ENCODE measurements at regions not wholly inside any gene's neighbourhood (a gene's known extent, or its start where the extent isn't known, plus 50 kb on each side); places are given as distances from the start of the nearest gene placed in this dataset.

- Histone ChIP-seq H3K4me1 (ENCODE audit: insufficient read depth, low read length) (no peaks in the 10 kb centered on the region), H3K9ac (ENCODE audit: low read depth, low read length) (no peak overlapping the region), H4K20me1 (ENCODE audit: insufficient read depth, low read length) (no peaks in the 10 kb centered on the region), H3K27me3 (ENCODE audit: insufficient read depth, low read length, poor library complexity) (peaks cover 10% of the 10 kb centered on the region), H3K36me3 (ENCODE audit: insufficient read depth, low read length) (no peaks in the 10 kb centered on the region), H2AFZ (ENCODE audit: low read depth, low read length) (no peak overlapping the region), H3K79me2 (ENCODE audit: insufficient read depth, low read length) (no peaks in the 10 kb centered on the region), H3K9me3 (ENCODE audit: insufficient read depth, low read length, severe bottlenecking) (no peaks in the 10 kb centered on the region), H3K4me3 (ENCODE audit: low read depth in 1 of 2, low read length in 2 of 2) (no peak overlapping the region), H3K27ac (ENCODE audit: low read length) (no peak overlapping the region), H3K4me2 (ENCODE audit: insufficient read depth, low read length) (no peak overlapping the region)
- no peak for TF ChIP-seq EZH2 (IDR thresholded peaks at IDR 0.05; ENCODE audit: borderline replicate concordance, low read depth, low read length, severe bottlenecking)
- TF ChIP-seq CTCF (IDR thresholded peaks at IDR 0.05; ENCODE audit: borderline replicate concordance, extremely low read depth, low read length, poor library complexity, severe bottlenecking): no peak
- DNase-seq (no peak), ATAC-seq (ENCODE audit: insufficient read depth, low read depth) (no peak)
Measured at GRCh38 chr7:25520516-25520915, 292.2 kb upstream of the NPVF start.

GRCh38 chr7:25521236-25521635, 292.9 kb upstream of the NPVF start:
- Histone ChIP-seq H3K9ac (ENCODE audit: low read depth, low read length) (no peak overlapping the region), H3K4me1 (ENCODE audit: insufficient read depth, low read length) (no peaks in the 10 kb centered on the region), H3K36me3 (ENCODE audit: insufficient read depth, low read length) (no peaks in the 10 kb centered on the region), H4K20me1 (ENCODE audit: insufficient read depth, low read length) (no peaks in the 10 kb centered on the region), H3K27ac (ENCODE audit: low read length) (no peak overlapping the region), H3K4me2 (ENCODE audit: insufficient read depth, low read length) (no peak overlapping the region), H3K4me3 (ENCODE audit: low read depth in 1 of 2, low read length in 2 of 2) (no peak overlapping the region), H3K9me3 (ENCODE audit: insufficient read depth, low read length, severe bottlenecking) (no peaks in the 10 kb centered on the region), H3K79me2 (ENCODE audit: insufficient read depth, low read length) (no peaks in the 10 kb centered on the region), H3K27me3 (ENCODE audit: insufficient read depth, low read length, poor library complexity) (peaks cover 10% of the 10 kb centered on the region), H2AFZ (ENCODE audit: low read depth, low read length) (no peak overlapping the region)
- no peak for ATAC-seq (ENCODE audit: insufficient read depth, low read depth)
- no peak for TF ChIP-seq CTCF (IDR thresholded peaks at IDR 0.05; ENCODE audit: borderline replicate concordance, extremely low read depth, low read length, poor library complexity, severe bottlenecking)
- DNase-seq: no peak

- DNase-seq (no peak), ATAC-seq (ENCODE audit: insufficient read depth, low read depth) (no peak)
- no peaks in the 10 kb centered on the region for H3K36me3 ChIP-seq (ENCODE audit: insufficient read depth, low read length)
- H3K4me1 ChIP-seq (ENCODE audit: insufficient read depth, low read length): no peaks in the 10 kb centered on the region
- no peak overlapping the region for H2AFZ ChIP-seq (ENCODE audit: low read depth, low read length)
- no peaks in the 10 kb centered on the region for H3K79me2 ChIP-seq (ENCODE audit: insufficient read depth, low read length)
- no peaks in the 10 kb centered on the region for H4K20me1 ChIP-seq (ENCODE audit: insufficient read depth, low read length)
- no peak overlapping the region for H3K4me3 ChIP-seq (ENCODE audit: low read depth in 1 of 2, low read length in 2 of 2)
- TF ChIP-seq CTCF (IDR thresholded peaks at IDR 0.05; ENCODE audit: borderline replicate concordance, extremely low read depth, low read length, poor library complexity, severe bottlenecking) (no peak), EZH2 (IDR thresholded peaks at IDR 0.05; ENCODE audit: borderline replicate concordance, low read depth, low read length, severe bottlenecking) (no peak)
- no peak overlapping the region for H3K27ac ChIP-seq (ENCODE audit: low read length)
- no peak overlapping the region for H3K9ac ChIP-seq (ENCODE audit: low read depth, low read length)
- H3K27me3 ChIP-seq (ENCODE audit: insufficient read depth, low read length, poor library complexity): peaks cover 9% of the 10 kb centered on the region
- no peak overlapping the region for H3K4me2 ChIP-seq (ENCODE audit: insufficient read depth, low read length)
- no peaks in the 10 kb centered on the region for H3K9me3 ChIP-seq (ENCODE audit: insufficient read depth, low read length, severe bottlenecking)
Measured at GRCh38 chr7:25522727-25523126, 294.4 kb upstream of the NPVF start.

GRCh38 chr7:25527665-25528170, 299.4 kb upstream of the NPVF start:
- TF ChIP-seq EZH2 (IDR thresholded peaks at IDR 0.05; ENCODE audit: borderline replicate concordance, low read depth, low read length, severe bottlenecking): no peak
- no peak for TF ChIP-seq CTCF (IDR thresholded peaks at IDR 0.05; ENCODE audit: borderline replicate concordance, extremely low read depth, low read length, poor library complexity, severe bottlenecking)
- no peaks in the 10 kb centered on the region for H3K9me3 ChIP-seq (ENCODE audit: insufficient read depth, low read length, severe bottlenecking)
- no peak for ATAC-seq (ENCODE audit: insufficient read depth, low read depth)
- no peak overlapping the region for H3K4me3 ChIP-seq (ENCODE audit: low read depth in 1 of 2, low read length in 2 of 2)
- DNase-seq: no peak
- H4K20me1 ChIP-seq (ENCODE audit: insufficient read depth, low read length): no peaks in the 10 kb centered on the region
- H3K4me2 ChIP-seq (ENCODE audit: insufficient read depth, low read length): no peak overlapping the region
- no peak overlapping the region for H3K9ac ChIP-seq (ENCODE audit: low read depth, low read length)
- H3K79me2 ChIP-seq (ENCODE audit: insufficient read depth, low read length): no peaks in the 10 kb centered on the region
- H3K27ac ChIP-seq (ENCODE audit: low read length): no peak overlapping the region
- no peaks in the 10 kb centered on the region for H3K4me1 ChIP-seq (ENCODE audit: insufficient read depth, low read length)
- H3K36me3 ChIP-seq (ENCODE audit: insufficient read depth, low read length): no peaks in the 10 kb centered on the region
- peaks cover 11% of the 10 kb centered on the region for H3K27me3 ChIP-seq (ENCODE audit: insufficient read depth, low read length, poor library complexity)
- H2AFZ ChIP-seq (ENCODE audit: low read depth, low read length): no peak overlapping the region
